ENCODE measurements at regions not wholly inside any gene's neighbourhood (a gene's known extent, or its start where the extent isn't known, plus 50 kb on each side); places are given as distances from the start of the nearest gene placed in this dataset.

GRCh38 chr15:75134748-75135147, 66.9 kb upstream of the C15orf39 start:
- no peak for DNase-seq
- Histone ChIP-seq H3K27me3 (no peaks in the 10 kb centered on the region), H3K4me3 (no peak overlapping the region), H3K9me3 (no peaks in the 10 kb centered on the region), H3K4me1 (no peaks in the 10 kb centered on the region), H3K36me3 (no peaks in the 10 kb centered on the region), H3K27ac (no peak overlapping the region)
- intact Hi-C loops (cut with DNase I), result loop anchor here in 1 of 2 donors (10.0 kb wide), 1 partner anchor 50 kb away; no protein-coding TSS in a partner anchor
- no peak for TF ChIP-seq POLR2A (IDR thresholded peaks at IDR 0.05)
- TF ChIP-seq, protein P1, sequence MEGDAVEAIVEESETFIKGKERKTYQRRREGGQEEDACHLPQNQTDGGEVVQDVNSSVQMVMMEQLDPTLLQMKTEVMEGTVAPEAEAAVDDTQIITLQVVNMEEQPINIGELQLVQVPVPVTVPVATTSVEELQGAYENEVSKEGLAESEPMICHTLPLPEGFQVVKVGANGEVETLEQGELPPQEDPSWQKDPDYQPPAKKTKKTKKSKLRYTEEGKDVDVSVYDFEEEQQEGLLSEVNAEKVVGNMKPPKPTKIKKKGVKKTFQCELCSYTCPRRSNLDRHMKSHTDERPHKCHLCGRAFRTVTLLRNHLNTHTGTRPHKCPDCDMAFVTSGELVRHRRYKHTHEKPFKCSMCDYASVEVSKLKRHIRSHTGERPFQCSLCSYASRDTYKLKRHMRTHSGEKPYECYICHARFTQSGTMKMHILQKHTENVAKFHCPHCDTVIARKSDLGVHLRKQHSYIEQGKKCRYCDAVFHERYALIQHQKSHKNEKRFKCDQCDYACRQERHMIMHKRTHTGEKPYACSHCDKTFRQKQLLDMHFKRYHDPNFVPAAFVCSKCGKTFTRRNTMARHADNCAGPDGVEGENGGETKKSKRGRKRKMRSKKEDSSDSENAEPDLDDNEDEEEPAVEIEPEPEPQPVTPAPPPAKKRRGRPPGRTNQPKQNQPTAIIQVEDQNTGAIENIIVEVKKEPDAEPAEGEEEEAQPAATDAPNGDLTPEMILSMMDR (IDR thresholded peaks at IDR 0.05), result no peak
- no peak for ATAC-seq
- WGBS (ENCODE audit: insufficient coverage, low coverage, low lambda C conversion rate, missing lambda C conversion rate), result 90% methylated on average over 2 of the region's 2 CpGs

DNA sequence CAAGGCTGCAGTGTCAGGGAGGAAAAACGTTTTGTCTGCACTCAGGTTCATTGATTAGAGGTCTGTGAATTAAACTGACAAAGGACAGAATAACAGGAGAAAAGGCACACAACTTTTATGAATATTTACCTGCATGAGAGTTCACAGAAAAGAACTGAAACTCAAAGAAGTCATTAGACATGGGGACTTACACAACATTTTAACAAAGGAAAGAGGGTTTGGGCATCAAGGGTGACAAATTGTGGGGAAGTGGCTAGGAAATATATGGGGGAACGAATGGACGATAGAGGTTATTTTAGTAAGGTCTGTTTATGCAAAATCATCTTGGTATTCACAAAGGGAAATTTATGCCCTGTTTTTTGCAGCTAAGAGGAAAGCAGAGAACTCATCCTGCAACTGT, 65.6 kb upstream of the C15orf39 start:
- WGBS (ENCODE audit: insufficient coverage, low coverage, low lambda C conversion rate, missing lambda C conversion rate), result 69% methylated on average over 3 of the region's 3 CpGs
- no peak overlapping the region for H3K4me3 ChIP-seq
- DNase-seq, result no peak
- TF ChIP-seq POLR2A (IDR thresholded peaks at IDR 0.05), result no peak
- TF ChIP-seq, protein P1 (IDR thresholded peaks at IDR 0.05), result no peak
- ATAC-seq, result no peak
- intact Hi-C loops (cut with DNase I), result loop anchor here in 1 of 2 donors (10.0 kb wide), 1 partner anchor 49 kb away; no protein-coding TSS in a partner anchor
- no peaks in the 10 kb centered on the region for H3K27me3 ChIP-seq
- no peaks in the 10 kb centered on the region for H3K36me3 ChIP-seq
- no peak overlapping the region for H3K27ac ChIP-seq
- no peaks in the 10 kb centered on the region for H3K4me1 ChIP-seq
- H3K9me3 ChIP-seq, result no peaks in the 10 kb centered on the region

DNA sequence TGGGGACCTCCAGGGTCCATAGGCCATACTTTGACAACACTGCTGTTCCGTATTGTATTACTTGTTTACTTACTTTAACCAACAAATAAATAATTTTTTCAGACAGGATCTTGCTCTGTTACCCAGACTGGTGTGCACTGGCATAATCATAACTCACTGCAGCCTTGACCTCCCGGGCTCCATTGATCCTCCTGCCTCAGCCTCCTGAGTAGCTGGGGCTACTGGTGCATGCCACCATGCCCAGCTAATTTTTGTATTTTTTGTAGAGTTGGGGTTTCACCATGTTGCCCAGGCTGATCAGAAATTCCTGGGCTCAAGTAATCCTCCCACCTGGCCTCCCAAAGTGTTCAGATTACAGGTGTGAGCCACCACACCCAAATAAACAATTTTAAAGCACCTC, 64.9 kb upstream of the C15orf39 start:
- DNase-seq, result no peak
- no peak overlapping the region for H3K4me3 ChIP-seq
- WGBS (ENCODE audit: insufficient coverage, low coverage, low lambda C conversion rate, missing lambda C conversion rate), result 94% methylated on average over 2 of the region's 2 CpGs
- no peak for TF ChIP-seq POLR2A (IDR thresholded peaks at IDR 0.05)
- TF ChIP-seq, protein P1 (IDR thresholded peaks at IDR 0.05), result no peak
- H3K27ac ChIP-seq, result no peak overlapping the region
- no peaks in the 10 kb centered on the region for H3K27me3 ChIP-seq
- H3K36me3 ChIP-seq, result no peaks in the 10 kb centered on the region
- no peaks in the 10 kb centered on the region for H3K4me1 ChIP-seq
- intact Hi-C loops (cut with DNase I), result loop anchor here in 1 of 2 donors (10.0 kb wide), 1 partner anchor 48 kb away; no protein-coding TSS in a partner anchor
- ATAC-seq, result no peak
- no peaks in the 10 kb centered on the region for H3K9me3 ChIP-seq

DNA sequence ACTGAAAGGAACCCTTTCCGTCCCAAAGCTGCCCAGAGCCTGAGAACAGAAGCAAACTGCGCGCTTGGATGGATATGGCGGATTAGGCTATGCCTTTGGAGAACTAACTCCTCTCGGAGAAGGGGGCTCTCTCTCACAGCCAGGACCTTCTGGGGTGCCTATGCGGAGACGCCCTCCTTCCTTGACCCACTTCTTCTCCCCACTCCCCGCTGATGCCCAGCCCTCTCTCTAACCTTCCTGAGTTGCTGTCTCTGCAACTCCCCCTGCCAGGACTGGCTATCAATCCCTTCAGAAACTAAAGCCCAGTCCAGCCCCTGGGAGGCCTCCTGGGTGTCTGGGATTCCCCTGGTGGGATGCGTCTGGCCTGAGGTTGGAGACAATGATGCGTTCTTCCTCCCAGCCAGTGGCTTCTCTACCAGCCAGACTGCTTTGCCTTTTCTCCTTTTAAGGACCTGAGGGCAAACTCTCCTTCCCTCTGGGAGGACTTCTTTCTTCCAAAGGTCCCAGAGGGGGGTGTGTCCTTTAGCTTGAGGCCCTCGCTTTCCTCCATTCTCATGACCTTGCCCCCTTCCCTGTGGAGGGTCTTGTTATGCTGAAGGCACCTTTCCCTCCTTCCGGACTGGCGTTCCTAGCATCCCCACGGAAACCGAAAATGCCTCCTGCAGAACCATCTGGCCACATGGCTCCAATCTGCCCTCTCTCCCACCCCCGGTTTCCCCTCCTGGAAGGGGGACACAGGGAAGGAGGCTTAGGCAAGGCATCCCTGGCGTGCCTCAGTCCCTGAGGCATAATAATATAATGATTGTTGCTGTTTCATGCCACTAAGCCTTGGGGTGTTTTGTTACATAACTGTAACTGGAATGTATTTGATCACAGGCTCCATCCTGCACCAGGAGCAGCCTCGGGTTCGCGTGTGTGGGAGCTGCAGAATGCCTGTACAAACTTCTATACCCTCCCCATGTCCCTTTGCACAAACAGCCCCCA, 63.4 kb upstream of the C15orf39 start:
- no peak for DNase-seq
- Histone ChIP-seq H3K4me3 (no peak overlapping the region), H3K27ac (no peak overlapping the region), H3K36me3 (no peaks in the 10 kb centered on the region), H3K9me3 (peaks cover 0 to 12% (median 4%) of the 10 kb centered on the region in 4 donors), H3K4me1 (no peaks in the 10 kb centered on the region), H3K27me3 (no peaks in the 10 kb centered on the region)
- TF ChIP-seq, protein P1 (IDR thresholded peaks at IDR 0.05), result no peak
- TF ChIP-seq POLR2A (IDR thresholded peaks at IDR 0.05), result no peak
- 83% methylated on average over 15 of the region's 20 CpGs for WGBS (ENCODE audit: insufficient coverage, low coverage, low lambda C conversion rate, missing lambda C conversion rate)
- intact Hi-C loops (cut with DNase I), result loop anchor here in 1 of 2 donors (10.0 kb wide), 1 partner anchor 46 kb away; no protein-coding TSS in a partner anchor
- no peak for ATAC-seq
